NOMO-1 (cell line): ENCODE measurements at regions not wholly inside any gene's neighbourhood (a gene's known extent, or its start where the extent isn't known, plus 50 kb on each side); places are given as distances from the start of the nearest gene placed in this dataset.

Source experiments
- DNase-seq, 2 experiments: peaks; one replicate each; lab custom pipeline; 2025; ENCODE audit not compliant: unreplicated experiment in 2 of 2; lab: John Stamatoyannopoulos, UW

- DNase-seq = no peak
Measured at GRCh38 chr13:74329962-74330361, 195.8 kb upstream of the KLF12 start.

GRCh38 chr13:74325106-74325505 is 190.9 kb upstream of the KLF12 start:
- no peak for DNase-seq

- no peak for DNase-seq
Measured at GRCh38 chr13:74324338-74324737, 190.1 kb upstream of the KLF12 start.

- DNase-seq = no peak
Measured at GRCh38 chr13:74322562-74322961, 188.4 kb upstream of the KLF12 start.

DNA sequence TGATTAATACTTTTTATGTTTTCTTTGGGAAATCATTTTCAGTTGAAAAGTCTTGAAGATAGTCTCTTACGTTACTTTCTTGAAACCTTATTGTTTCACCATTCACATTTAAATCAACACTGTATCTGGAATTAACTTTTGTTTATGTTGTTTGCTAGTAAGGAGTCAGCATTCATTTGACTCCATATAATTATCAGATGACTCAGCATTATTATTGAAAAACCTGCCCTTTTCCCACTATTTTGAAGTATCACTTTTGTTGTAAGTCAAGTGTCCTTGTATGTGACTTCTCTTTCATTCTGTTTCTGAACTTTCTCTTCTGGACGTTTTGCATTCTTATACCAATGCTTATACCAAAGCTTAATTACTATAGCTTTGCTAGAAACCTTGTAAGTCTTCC is 186.1 kb upstream of the KLF12 start:
- no peak for DNase-seq

DNA sequence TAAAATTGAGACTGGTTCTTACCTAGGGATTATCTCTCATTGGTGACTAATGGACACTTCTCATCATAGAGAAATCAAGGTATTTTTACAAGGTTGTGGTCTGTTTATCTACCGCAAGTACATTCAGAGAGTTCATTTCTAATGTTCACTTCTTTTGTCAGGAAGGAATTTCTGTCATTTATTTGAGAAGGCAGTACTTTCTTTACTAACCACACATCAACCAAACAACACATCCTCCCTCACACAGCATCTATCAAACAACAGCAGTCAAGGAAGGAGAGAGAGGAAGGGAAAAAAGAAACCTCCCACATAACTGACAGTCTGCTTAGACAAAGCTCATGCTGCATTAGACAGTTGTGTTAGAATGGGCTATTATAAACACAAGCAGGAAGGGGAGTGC is 182.3 kb upstream of the KLF12 start:
- no peak for DNase-seq

- no peak for DNase-seq
Measured at GRCh38 chr13:74306496-74306895, 172.3 kb upstream of the KLF12 start.

- no peak for DNase-seq
Measured at GRCh38 chr13:74305876-74306275, 171.7 kb upstream of the KLF12 start.

DNA sequence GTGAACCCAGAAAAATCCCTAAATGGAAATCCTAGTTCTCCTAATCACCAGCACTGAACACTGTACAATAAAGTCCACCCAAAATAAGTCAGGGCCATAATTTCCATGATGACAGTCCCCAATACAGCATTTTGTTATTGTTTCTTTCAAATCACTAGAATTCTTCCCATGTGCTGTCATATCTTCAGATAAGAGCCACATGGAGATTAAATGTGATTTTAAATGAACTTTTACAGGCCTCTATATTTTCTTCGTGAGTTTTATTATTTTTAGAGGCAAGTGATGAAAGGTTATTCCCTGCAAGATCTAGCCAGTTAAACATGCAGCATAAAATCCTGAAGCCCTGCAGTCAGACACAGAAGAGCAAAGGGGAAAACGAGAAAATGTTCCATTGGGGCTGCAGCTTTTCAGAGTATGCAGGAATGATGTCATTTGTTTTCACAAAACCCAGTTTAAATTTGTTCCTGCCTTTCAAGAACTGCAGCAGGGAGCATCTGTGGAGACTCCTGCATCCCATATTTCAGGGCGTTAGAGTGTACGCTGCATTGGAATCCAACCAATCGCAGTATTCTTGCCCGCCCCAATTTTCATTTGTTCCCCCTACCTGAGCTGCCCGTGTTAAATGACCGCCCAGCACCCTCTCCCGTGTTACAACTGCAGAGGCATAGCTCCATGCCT is 167.2 kb upstream of the KLF12 start:
- DNase-seq = no peak

GRCh38 chr13:74300162-74300561 is 166.0 kb upstream of the KLF12 start:
- DNase-seq = no peak

DNA sequence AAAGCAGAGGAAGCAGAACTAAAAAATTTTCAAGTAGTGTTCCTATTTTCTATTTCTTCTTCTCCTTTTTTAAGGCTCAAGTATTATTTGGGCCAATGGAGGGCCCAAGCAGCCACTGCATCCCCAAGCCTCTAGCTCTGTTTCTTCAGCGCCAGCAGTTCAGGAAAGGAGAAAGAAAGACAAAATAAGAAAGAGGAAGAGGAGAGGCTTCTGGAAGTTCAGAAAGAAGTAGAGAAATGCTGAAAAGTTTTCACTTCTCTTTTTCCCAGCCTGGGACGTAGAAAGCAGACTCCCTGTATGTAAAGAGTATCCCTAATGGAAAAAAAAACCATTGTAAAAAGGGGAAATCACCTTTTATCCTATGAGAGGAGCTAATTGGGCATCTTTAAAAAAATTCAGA is 165.5 kb upstream of the KLF12 start:
- DNase-seq = no peak

DNA sequence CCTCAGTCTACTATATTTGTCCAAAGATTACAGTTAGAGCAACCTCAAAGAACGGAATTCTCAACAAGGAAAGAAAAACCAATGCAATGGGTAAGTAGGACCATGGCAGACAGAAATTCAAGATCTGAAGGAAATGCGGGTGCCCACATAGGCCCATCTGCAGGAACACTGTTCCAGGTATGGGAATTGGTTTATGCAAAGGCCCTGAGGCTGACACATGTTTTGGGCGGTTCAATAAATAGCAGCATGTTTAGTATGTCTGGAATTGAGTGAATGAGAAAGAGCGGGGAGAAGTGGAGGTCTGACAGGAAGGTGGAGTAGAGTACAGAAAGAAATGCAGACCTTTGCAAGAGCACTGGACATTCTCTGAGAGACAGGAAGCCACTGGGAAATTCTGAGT is 164.7 kb upstream of the KLF12 start:
- DNase-seq = no peak

DNA sequence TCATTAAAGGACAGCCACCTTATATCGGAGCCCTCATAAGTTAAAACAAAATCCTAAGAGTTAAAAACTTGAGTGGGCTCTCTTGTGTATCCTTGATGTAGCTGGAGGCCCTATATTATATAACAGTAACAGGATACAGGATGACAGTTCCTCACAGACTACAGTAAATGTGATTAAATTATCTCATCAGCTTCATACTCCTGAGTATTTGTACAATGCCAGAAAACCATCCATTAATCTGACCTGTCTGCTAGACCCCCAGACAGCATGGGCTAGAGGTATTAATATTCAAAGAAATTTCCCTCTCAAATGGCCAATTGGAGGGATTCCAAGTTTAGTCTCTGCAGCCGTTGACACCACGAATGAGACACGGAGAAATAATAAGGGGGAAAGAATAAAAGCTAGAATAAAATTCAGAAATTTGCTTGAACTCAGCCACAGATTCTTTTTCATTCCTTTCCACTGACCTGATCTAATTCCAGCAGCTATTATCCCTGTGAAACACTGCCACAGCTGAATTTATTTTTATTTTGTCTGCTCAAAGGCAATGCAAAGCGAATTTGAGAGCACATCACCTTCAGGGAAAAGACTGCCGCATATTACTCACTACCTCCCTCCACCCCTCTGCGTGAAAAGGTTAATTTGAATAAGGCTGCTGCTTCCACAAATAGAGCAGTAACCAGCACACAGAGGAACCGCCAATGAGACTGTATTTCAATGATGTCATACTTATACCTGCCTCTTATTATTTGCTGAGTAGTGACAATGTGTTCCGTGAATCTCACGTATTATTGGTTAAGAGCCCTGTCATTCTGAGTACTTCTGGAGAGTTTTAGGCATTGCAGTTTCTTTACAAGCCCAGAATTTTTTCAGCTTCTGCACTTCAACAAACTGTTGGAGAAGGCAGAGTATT is 155.9 kb upstream of the KLF12 start:
- no peak for DNase-seq

DNA sequence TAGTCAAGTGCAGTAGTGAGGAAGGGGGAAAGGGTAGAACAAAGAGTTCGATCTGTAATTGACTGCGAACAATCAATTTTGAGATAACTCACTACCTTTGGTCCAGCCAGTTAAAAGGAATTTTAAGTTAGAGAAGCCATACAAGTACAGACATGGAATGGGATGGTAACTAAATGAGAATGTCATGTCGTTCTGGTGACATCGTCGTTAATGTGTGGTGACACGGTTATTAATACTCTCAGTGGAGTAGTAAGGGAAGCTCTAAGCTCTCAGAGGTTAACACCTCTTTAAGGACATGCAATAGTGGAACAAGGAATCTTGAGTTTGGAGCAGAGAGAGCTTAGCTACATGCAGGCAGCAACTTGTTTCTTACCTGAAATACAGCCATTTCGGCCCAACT is 154.9 kb upstream of the KLF12 start:
- no peak for DNase-seq

GRCh38 chr13:74288361-74288911 is 154.2 kb upstream of the KLF12 start:
- DNase-seq = no peak

DNA sequence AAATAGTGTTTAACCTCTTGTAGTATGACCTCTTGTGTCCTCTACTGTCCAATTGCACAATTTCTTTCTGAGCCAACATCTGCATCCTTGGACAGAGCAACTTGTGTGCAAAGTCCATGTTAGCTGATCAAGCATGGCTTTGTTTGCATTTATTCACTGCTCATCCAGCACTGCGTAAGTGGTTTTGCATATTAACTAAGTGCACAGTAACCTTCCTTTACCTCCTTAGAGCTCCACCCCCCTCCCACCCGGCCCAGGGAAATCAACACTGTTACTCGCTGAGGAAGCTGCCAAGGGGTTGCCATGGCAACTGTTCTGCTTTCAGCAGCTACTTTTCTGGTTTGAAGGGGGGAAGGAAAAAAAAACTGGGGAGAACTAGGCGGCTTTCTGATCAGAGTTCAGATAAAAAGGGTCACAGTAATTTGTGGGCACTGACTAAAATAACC is 153.5 kb upstream of the KLF12 start:
- no peak for DNase-seq

- no peak for DNase-seq
Measured at GRCh38 chr13:74280795-74281490, 146.7 kb upstream of the KLF12 start.

DNA sequence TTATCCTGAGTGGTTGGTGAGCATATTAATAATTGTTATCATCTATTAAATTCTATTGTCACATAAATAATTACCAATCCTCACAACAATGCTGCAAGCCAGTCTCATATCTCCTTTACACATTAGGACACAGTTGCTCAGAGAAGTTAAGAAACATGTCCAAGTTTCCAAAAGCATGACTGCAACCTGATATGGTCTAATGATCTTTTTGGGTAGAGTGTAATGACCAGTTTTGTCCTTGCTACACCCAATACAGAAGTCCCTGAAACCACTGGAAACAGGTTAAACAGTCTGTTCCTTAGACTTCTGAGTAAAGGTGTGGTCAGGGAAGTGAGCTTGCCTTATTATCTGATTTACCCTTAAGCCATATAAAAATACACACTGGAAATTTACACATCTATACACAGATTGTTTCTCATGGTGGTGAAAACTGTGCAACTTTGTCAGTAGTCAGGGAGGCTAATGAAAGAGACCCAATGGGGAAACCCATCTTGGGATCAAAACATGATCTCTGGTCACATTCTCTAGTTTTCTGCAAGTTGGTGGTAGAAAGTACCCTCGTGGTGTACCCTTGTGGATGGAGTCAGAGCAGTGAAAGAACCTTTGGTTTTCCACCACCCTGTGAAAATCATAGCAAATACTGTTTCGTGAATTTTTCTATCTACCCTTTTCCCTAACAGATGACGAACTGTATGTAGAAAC is 146.0 kb upstream of the KLF12 start:
- DNase-seq = no peak

- DNase-seq = no peak
Measured at GRCh38 chr13:74278901-74279300, 144.7 kb upstream of the KLF12 start.

- no peak for DNase-seq
Measured at GRCh38 chr13:74274916-74275315, 140.7 kb upstream of the KLF12 start.

- no peak for DNase-seq
Measured at GRCh38 chr13:74273581-74273980, 139.4 kb upstream of the KLF12 start.
